H1 (cell line): ENCODE measurements at regions not wholly inside any gene's neighbourhood (a gene's known extent, or its start where the extent isn't known, plus 50 kb on each side); places are given as distances from the start of the nearest gene placed in this dataset.

Source experiments
- CTCF ChIA-PET: fragments of 300-600 bp; sonication (Branson Sonifier 250); formaldehyde crosslinking; loops from one replicate; lab custom pipeline; 2021; ENCODE audit not compliant: partially characterized antibody; lab: Charles Lee
- POLR2A ChIA-PET: fragments of 300-600 bp; sonication (Branson Sonifier 250); formaldehyde crosslinking; loops from one replicate; lab custom pipeline; 2021; ENCODE audit warnings: inconsistent platforms; ENCODE audit not compliant: partially characterized antibody; lab: Charles Lee
- DNase-seq, 2 experiments: peaks; one replicate each; pipeline versions ENCODE4 v3.0.0 to v3.0.0-alpha.2; 2010 to 2022; ENCODE audit warnings: low spot score in 2 of 2, low read depth in 1 of 2, mixed read lengths in 1 of 2
- FAIRE-seq: peaks from 2 replicates; lab custom pipeline; 2011; peaks lifted over from hg19 to GRCh38; lab: Jason Lieb, UNC
- H2AFZ ChIP-seq: 2 replicates; pipeline ENCODE4 v1.8.1; 2012; ENCODE audit warnings: low read length, inconsistent platforms
- H2AK5ac ChIP-seq: 2 replicates; pipeline ENCODE4 v1.6.1; 2013; ENCODE audit warnings: low read depth, low read length
- H2BK120ac ChIP-seq: replicated peaks from 2 replicates; pipeline ENCODE3; 2013; ENCODE audit warnings: low read depth, low read length, inconsistent platforms
- H2BK12ac ChIP-seq: 2 replicates; pipeline ENCODE4 v1.6.1; 2013; ENCODE audit warnings: low read depth, low read length
- H2BK15ac ChIP-seq: 2 replicates; pipeline ENCODE4 v1.6.1; 2013; ENCODE audit warnings: low read length
- H2BK20ac ChIP-seq: 2 replicates; pipeline ENCODE4 v1.6.1; 2013; ENCODE audit warnings: low read length
- H2BK5ac ChIP-seq: 2 replicates; pipeline ENCODE4 v1.6.1; 2013; ENCODE audit warnings: low read depth, low read length
- H3K14ac ChIP-seq: 2 replicates; pipeline ENCODE4 v1.6.1; 2013; ENCODE audit warnings: inconsistent platforms; ENCODE audit not compliant: insufficient read length
- H3K18ac ChIP-seq: 2 replicates; pipeline ENCODE4 v1.6.1; 2013; ENCODE audit warnings: low read length; ENCODE audit errors: extremely low read depth
- H3K23ac ChIP-seq: 2 replicates; pipeline ENCODE4 v1.6.1; 2013; ENCODE audit warnings: inconsistent platforms; ENCODE audit not compliant: insufficient read length
- H3K23me2 ChIP-seq: 2 replicates; pipeline ENCODE4 v1.6.1; 2013; ENCODE audit warnings: low read depth, low read length
- H3K27ac ChIP-seq: 2 replicates; pipeline ENCODE4 v1.6.1; 2011; ENCODE audit warnings: low read depth, low read length, inconsistent platforms
- H3K27me3 ChIP-seq, 4 experiments: replicated peaks in 1 of 4; 1 replicate in 1 of 4; 2 replicates in 3 of 4; pipeline versions ENCODE4 v1.6.1 to v1.8.1; 2011 to 2013; ENCODE audit warnings: low read length in 3 of 4, mild to moderate bottlenecking in 3 of 4, inconsistent platforms in 2 of 4, mixed read lengths in 2 of 4, moderate library complexity in 1 of 4; ENCODE audit not compliant: control insufficient read depth in 3 of 4, insufficient read depth in 3 of 4; ENCODE audit errors: extremely low read depth in 1 of 4
- H3K36me3 ChIP-seq, 4 experiments: 2 replicates each; pipeline versions ENCODE4 v1.6.1 to v1.8.1; 2011 to 2013; ENCODE audit warnings: mild to moderate bottlenecking in 4 of 4, low read length in 3 of 4, moderate library complexity in 2 of 4, control low read depth in 1 of 4, inconsistent platforms in 1 of 4; ENCODE audit not compliant: insufficient read depth in 4 of 4, control insufficient read depth in 2 of 4
- H3K4ac ChIP-seq: replicated peaks from 2 replicates; pipeline ENCODE3; 2013; ENCODE audit warnings: low read length, low read depth, mixed read lengths, inconsistent platforms; ENCODE audit not compliant: insufficient read length
- H3K4me1 ChIP-seq, 4 experiments: replicated peaks in 1 of 4; 1 replicate in 1 of 4; 2 replicates in 3 of 4; pipeline versions ENCODE4 v1.6.1 to v1.8.1; 2011 to 2013; ENCODE audit warnings: low read length in 3 of 4, inconsistent platforms in 2 of 4, mixed read lengths in 1 of 4; ENCODE audit not compliant: insufficient read depth in 4 of 4, control insufficient read depth in 3 of 4
- H3K4me2 ChIP-seq, 2 experiments: 2 replicates each; pipeline versions ENCODE4 v1.6.1 to v1.8.1; 2011 to 2013; ENCODE audit warnings: low read depth in 2 of 2, low read length in 2 of 2, control low read depth in 1 of 2, inconsistent platforms in 1 of 2, mild to moderate bottlenecking in 1 of 2; ENCODE audit not compliant: insufficient read depth in 1 of 2
- H3K4me3 ChIP-seq, 4 experiments: fragments of 200-600, 300-600 bp in 1 of 4; sonication (generic), shearing (Covaris generic), sonication (Bioruptor Twin) in 1 of 4; 2 replicates each; pipeline versions ENCODE4 v1.5.1 to v1.8.1; 2011 to 2016; ENCODE audit warnings: low read length in 4 of 4, low read depth in 3 of 4, control low read depth in 2 of 4, inconsistent platforms in 2 of 4, mild to moderate bottlenecking in 2 of 4, mixed read lengths in 1 of 4, moderate library complexity in 1 of 4; ENCODE audit not compliant: insufficient read depth in 2 of 4; ENCODE audit errors: extremely low read depth in 1 of 4
- H3K56ac ChIP-seq: replicated peaks from 2 replicates; pipeline ENCODE3; 2013; ENCODE audit warnings: low read depth, mild to moderate bottlenecking, mixed read lengths, low read length, inconsistent platforms; ENCODE audit not compliant: insufficient read length
- H3K79me1 ChIP-seq: 2 replicates; pipeline ENCODE4 v1.6.1; 2013; ENCODE audit warnings: low read depth, low read length, control low read depth
- H3K79me2 ChIP-seq, 2 experiments: 2 replicates each; pipeline versions ENCODE4 v1.6.1 to v1.8.1; 2012 to 2013; ENCODE audit warnings: low read length in 2 of 2, mild to moderate bottlenecking in 2 of 2, inconsistent platforms in 1 of 2; ENCODE audit not compliant: insufficient read depth in 2 of 2, control insufficient read depth in 1 of 2
- H3K9ac ChIP-seq, 4 experiments: replicated peaks in 1 of 4; 1 replicate in 1 of 4; 2 replicates in 3 of 4; pipeline versions ENCODE4 v1.6.1 to v1.8.1; 2011 to 2013; ENCODE audit warnings: low read depth in 3 of 4, low read length in 3 of 4, control low read depth in 2 of 4, mild to moderate bottlenecking in 2 of 4, moderate library complexity in 2 of 4, inconsistent platforms in 1 of 4; ENCODE audit errors: extremely low read depth in 1 of 4
- H3K9me3 ChIP-seq, 2 experiments: 2 replicates each; pipeline versions ENCODE4 v1.6.1 to v1.8.1; 2012 to 2013; ENCODE audit warnings: mild to moderate bottlenecking in 2 of 2, moderate library complexity in 2 of 2, control low read depth in 1 of 2, inconsistent platforms in 1 of 2, low read depth in 1 of 2, low read length in 1 of 2, mixed read lengths in 1 of 2; ENCODE audit not compliant: insufficient read depth in 2 of 2
- H4K20me1 ChIP-seq, 2 experiments: replicated peaks in 1 of 2; 2 replicates each; pipeline versions ENCODE3 to v1.8.1; 2011 to 2013; ENCODE audit warnings: inconsistent platforms in 2 of 2, low read length in 2 of 2, mild to moderate bottlenecking in 1 of 2; ENCODE audit not compliant: insufficient read depth in 2 of 2, control insufficient read depth in 1 of 2
- H4K5ac ChIP-seq: 2 replicates; pipeline ENCODE4 v1.6.1; 2013; ENCODE audit warnings: low read length, low read depth, mixed read lengths, inconsistent platforms; ENCODE audit not compliant: insufficient read length
- H4K8ac ChIP-seq: 2 replicates; pipeline ENCODE4 v1.8.0; 2013; ENCODE audit warnings: mild to moderate bottlenecking, moderate library complexity, low read length, inconsistent platforms; ENCODE audit not compliant: insufficient read depth; ENCODE audit errors: extremely low read depth
- H4K91ac ChIP-seq: replicated peaks from 2 replicates; pipeline ENCODE3; 2013; ENCODE audit warnings: low read length, mixed read lengths, inconsistent platforms; ENCODE audit not compliant: insufficient read length
- CBX5 ChIP-seq: fragments of 300-800, 300-1000 bp; sonication (generic); IDR thresholded peaks from 2 replicates; pipeline ENCODE4 v1.7.1; 2016; ENCODE audit warnings: antibody characterized with exemption, low read length, low read depth
- GTF2F1 ChIP-seq: IDR thresholded peaks from 2 replicates; pipeline ENCODE4 v1.6.1; 2012; ENCODE audit warnings: low read depth, low read length, improper control_type of control experiment, borderline replicate concordance
- NANOG ChIP-seq: IDR thresholded peaks from 2 replicates; pipeline ENCODE4 v1.6.1; 2011; ENCODE audit warnings: low read length, low read depth, mild to moderate bottlenecking, inconsistent platforms; ENCODE audit not compliant: insufficient read depth, poor library complexity, severe bottlenecking
- WGBS, 2 experiments: shearing (Covaris generic) in 1 of 2; methylation state at CpG; one replicate each; pipeline versions ENCODE4 v1.1.6 to v1.1.7; 2013 to 2015; ENCODE audit warnings: low lambda C conversion rate in 2 of 2, mixed read lengths in 2 of 2, inconsistent platforms in 1 of 2, low coverage in 1 of 2, missing lambda C conversion rate in 1 of 2; ENCODE audit not compliant: insufficient replicate concordance in 2 of 2, insufficient coverage in 1 of 2, insufficient read length in 1 of 2; ENCODE audit errors: extremely low coverage in 1 of 2, missing lambda C conversion rate in 1 of 2; 5-methylcytosine and 5-hydroxymethylcytosine counted together

- 84% methylated on average over 6 of the region's 6 CpGs; no CpG with 5 or more reads in 1 of the 2 experiments for WGBS, 2 experiments
- TF ChIP-seq CBX5 (no peak), NANOG (no peak), GTF2F1 (no peak)
- Histone ChIP-seq H2BK12ac (no peak overlapping the region), H4K20me1 (no peaks in the 10 kb centered on the region), H3K36me3 (no peaks in the 10 kb centered on the region), H3K79me2 (no peaks in the 10 kb centered on the region), H3K4me3 (no peak overlapping the region), H4K5ac (no peak overlapping the region), H4K8ac (no peak overlapping the region), H3K9ac (no peak overlapping the region), H3K14ac (no peak overlapping the region), H2BK15ac (no peak overlapping the region), H2BK20ac (no peak overlapping the region), H3K23ac (no peak overlapping the region), H3K4ac (no peak overlapping the region), H3K4me2 (no peak overlapping the region), H3K18ac (no peak overlapping the region), H3K4me1 (no peaks in the 10 kb centered on the region; a peak in 1 of 7 replicates), H2BK5ac (no peak overlapping the region), H3K9me3 (no peaks in the 10 kb centered on the region), H3K27ac (no peak overlapping the region), H2AFZ (no peak overlapping the region), H4K91ac (no peak overlapping the region), H3K23me2 (no peaks in the 10 kb centered on the region; the same call in 1 of the 2 replicates), H2BK120ac (no peak overlapping the region), H3K79me1 (no peaks in the 10 kb centered on the region), H3K27me3 (no peaks in the 10 kb centered on the region), H3K56ac (no peak overlapping the region), H2AK5ac (no peak overlapping the region)
- no peak for FAIRE-seq
- ChIA-PET POLR2A (no interaction called here), CTCF (interaction anchor here (0.9 to 1.3 kb wide), 2 partner anchors 46 to 87 kb away, joined by 3 to 5 read pairs; no protein-coding TSS in a partner anchor)
- no peak for DNase-seq
Measured at GRCh38 chr1:14521622-14522021, 76.9 kb upstream of the KAZN start.
